Activated CD4-positive, alpha-beta T cell treated with anti-CD3 and anti-CD28 coated beads for 36 hours (primary cell): ENCODE measurements at regions not wholly inside any gene's neighbourhood (a gene's known extent, or its start where the extent isn't known, plus 50 kb on each side); places are given as distances from the start of the nearest gene placed in this dataset.
A peak's percentile ranks its signal among the peaks of the same experiment; 100 is the strongest.

ENCODE experiments used
- ATAC-seq: fragments of 200-7000 bp; cut with Tn5 transposase; one replicate; pipeline ENCODE4 v1.10.0; 2021; ENCODE audit warnings: mild to moderate bottlenecking, moderate library complexity
- CTCF ChIA-PET: fragments of 350-600 bp; sonication (Branson Sonifier 250); formaldehyde crosslinking; loops from one replicate; lab custom pipeline; 2021; ENCODE audit warnings: antibody characterized with exemption; lab: Charles Lee
- POLR2A ChIA-PET: fragments of 350-600 bp; sonication (Branson Sonifier 250); formaldehyde crosslinking; loops from one replicate; lab custom pipeline; 2021; ENCODE audit warnings: antibody characterized with exemption, inconsistent platforms; lab: Charles Lee
- DNase-seq: peaks from one replicate; pipeline ENCODE4 v3.0.0-alpha.2; 2020
- H3K27ac Mint-ChIP-seq: one replicate; pipeline ENCODE4 v1.8.0; 2021; ENCODE audit warnings: mixed read lengths
- H3K27me3 Mint-ChIP-seq: one replicate; pipeline ENCODE4 v1.8.0; 2021; ENCODE audit warnings: mixed read lengths
- H3K36me3 Mint-ChIP-seq: one replicate; pipeline ENCODE4 v1.8.0; 2021; ENCODE audit warnings: low read depth, mixed read lengths
- H3K4me1 Mint-ChIP-seq: one replicate; pipeline ENCODE4 v1.8.0; 2021; ENCODE audit warnings: mixed read lengths
- H3K4me3 Mint-ChIP-seq: one replicate; pipeline ENCODE4 v1.8.0; 2021; ENCODE audit warnings: mild to moderate bottlenecking, moderate library complexity, mixed read lengths
- H3K9me3 Mint-ChIP-seq: one replicate; pipeline ENCODE4 v1.8.0; 2021; ENCODE audit warnings: low read depth, mixed read lengths
- intact Hi-C, 2 experiments: fragments of 100-400 bp; cut with DNase I in 1 of 2; cut with micrococcal nuclease in 1 of 2; formaldehyde crosslinking; loops; one replicate each; pipeline versions ENCODE4 v1.14.2 to v1.15.1; 2022 to 2024; cut with DNase I, micrococcal nuclease

- CTCF ChIA-PET: interaction anchor here (1.1 to 1.3 kb wide), 2 partner anchors 67 to 115 kb away, joined by 3 to 4 read pairs; no protein-coding TSS in a partner anchor
- no peak for ATAC-seq
- no peak overlapping the region for H3K27ac Mint-ChIP-seq
Observed at GRCh38 chr14:76940021-76940760, 88.3 kb downstream of the IRF2BPL start.

GRCh38 chr14:76939015-76939742 is 89.3 kb downstream of the IRF2BPL start:
- no peaks in the 10 kb centered on the region for H3K9me3 Mint-ChIP-seq
- no peak overlapping the region for H3K27ac Mint-ChIP-seq
- H3K4me1 Mint-ChIP-seq: peaks cover 20% of the 10 kb centered on the region
- H3K4me3 Mint-ChIP-seq: no peak overlapping the region
- H3K27me3 Mint-ChIP-seq: no peaks in the 10 kb centered on the region
- ATAC-seq (no peak), DNase-seq (no peak)
- intact Hi-C loops: no loop called here
- CTCF ChIA-PET: interaction anchor here (0.6 to 1.1 kb wide), 2 partner anchors 85 to 116 kb away, joined by 3 read pairs; no protein-coding TSS in a partner anchor
- POLR2A ChIA-PET: no interaction called here
- no peaks in the 10 kb centered on the region for H3K36me3 Mint-ChIP-seq

More at GRCh38 chr14:76940021-76940760, 88.3 kb downstream of the IRF2BPL start:
- DNase-seq: no peak
- intact Hi-C loops: no loop called here
- Mint-ChIP-seq H3K4me3 (no peak overlapping the region), H3K9me3 (no peaks in the 10 kb centered on the region), H3K4me1 (peaks cover 18% of the 10 kb centered on the region), H3K27me3 (no peaks in the 10 kb centered on the region), H3K36me3 (no peaks in the 10 kb centered on the region)
- POLR2A ChIA-PET: interaction anchor here (0.5 to 0.6 kb wide), 2 partner anchors 10 to 143 kb away, joined by 3 to 5 read pairs; no protein-coding TSS in a partner anchor

DNA sequence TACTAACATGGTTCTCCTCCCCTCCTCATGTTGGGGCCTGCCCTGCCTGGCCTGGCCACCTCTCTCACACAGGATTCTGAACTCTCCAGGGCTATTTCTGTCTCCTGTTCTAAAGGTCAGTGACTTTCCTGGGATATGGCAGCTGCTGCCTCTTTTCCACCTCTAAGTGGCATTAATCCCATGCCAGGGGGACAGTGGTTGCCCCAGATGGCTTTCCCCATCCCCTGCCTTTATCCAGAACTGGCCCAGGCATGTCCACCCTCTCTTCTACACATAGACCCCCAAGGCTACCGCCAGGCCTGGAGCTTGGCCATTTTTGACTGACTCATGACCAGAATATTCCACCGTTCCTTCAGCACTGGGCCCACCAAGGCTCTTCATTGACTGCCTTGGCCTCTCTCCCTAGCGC is 90.4 kb downstream of the IRF2BPL start:
- H3K27ac Mint-ChIP-seq: no peak overlapping the region
- H3K4me1 Mint-ChIP-seq: peaks cover 23% of the 10 kb centered on the region
- ChIA-PET CTCF (interaction anchor here (1.2 kb wide), 1 partner anchor 20 kb away, joined by 3 read pairs; no protein-coding TSS in a partner anchor), POLR2A (no interaction called here)
- intact Hi-C loops: no loop called here
- DNase-seq (no peak), ATAC-seq (no peak)
- H3K36me3 Mint-ChIP-seq: no peaks in the 10 kb centered on the region
- H3K27me3 Mint-ChIP-seq: no peaks in the 10 kb centered on the region
- H3K4me3 Mint-ChIP-seq: no peak overlapping the region
- no peaks in the 10 kb centered on the region for H3K9me3 Mint-ChIP-seq

DNA sequence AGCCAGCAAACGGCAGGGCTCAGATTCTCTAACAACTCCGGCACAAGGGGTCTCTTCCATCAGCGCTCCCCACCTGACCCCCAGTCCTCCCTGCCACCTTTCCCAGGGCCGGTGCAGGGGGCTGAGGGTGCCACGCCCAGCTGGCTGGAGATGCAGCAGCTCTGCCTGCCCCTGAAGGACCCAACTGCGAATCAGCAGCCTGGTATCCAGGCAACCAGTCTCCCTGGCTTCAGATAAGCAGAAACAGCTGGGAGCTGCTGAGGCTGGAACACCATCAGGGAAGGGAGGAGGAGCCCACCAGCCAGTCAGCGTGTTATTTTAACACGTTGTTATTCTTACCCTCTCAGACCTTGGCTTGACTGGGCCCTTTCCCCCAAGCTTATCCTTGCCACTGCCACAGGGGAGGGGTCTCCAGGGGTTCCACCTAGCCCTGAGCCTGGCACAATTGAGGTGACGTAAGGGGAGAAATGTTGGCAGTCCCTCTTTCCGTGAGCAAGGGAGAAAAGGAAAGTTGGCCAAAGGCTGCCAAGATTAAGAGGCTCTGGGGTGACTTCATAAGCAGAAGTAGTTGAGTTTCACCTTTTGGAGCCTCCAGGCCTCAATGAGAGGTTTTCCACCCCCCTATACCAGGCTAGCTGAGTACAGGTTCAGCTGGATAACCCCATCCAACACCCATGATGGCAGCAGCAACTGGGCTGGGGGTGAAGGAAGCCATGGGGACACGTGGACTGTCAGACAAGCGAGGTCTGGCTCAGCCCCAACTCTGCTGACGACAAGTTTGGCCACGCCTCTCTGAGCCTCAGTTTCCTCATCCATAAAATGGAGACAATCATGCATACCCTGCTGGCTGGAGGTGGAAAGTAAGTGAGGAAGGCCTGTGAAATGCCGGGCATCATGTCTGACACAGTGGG is 91.1 kb downstream of the IRF2BPL start:
- POLR2A ChIA-PET: no interaction called here
- peaks cover 20% of the 10 kb centered on the region for H3K4me1 Mint-ChIP-seq
- no peaks in the 10 kb centered on the region for H3K36me3 Mint-ChIP-seq
- H3K27me3 Mint-ChIP-seq: no peaks in the 10 kb centered on the region
- DNase-seq (no peak), ATAC-seq (no peak)
- no peaks in the 10 kb centered on the region for H3K9me3 Mint-ChIP-seq
- intact Hi-C loops: no loop called here
- no peak overlapping the region for H3K27ac Mint-ChIP-seq
- CTCF ChIA-PET: interaction anchor here (1.1 to 1.2 kb wide), 2 partner anchors 19 to 131 kb away, joined by 3 to 5 read pairs; no protein-coding TSS in a partner anchor
- H3K4me3 Mint-ChIP-seq: no peak overlapping the region

- intact Hi-C loops: no loop called here
- ChIA-PET POLR2A (no interaction called here), CTCF (interaction anchor here (0.9 to 1.8 kb wide), 3 partner anchors 19 to 132 kb away, joined by 3 to 5 read pairs (median 4); no protein-coding TSS in a partner anchor)
- ATAC-seq: no peak
- Mint-ChIP-seq H3K4me3 (no peak overlapping the region), H3K4me1 (peaks cover 24% of the 10 kb centered on the region), H3K27me3 (no peaks in the 10 kb centered on the region), H3K9me3 (no peaks in the 10 kb centered on the region), H3K27ac (no peak overlapping the region), H3K36me3 (no peaks in the 10 kb centered on the region)
- DNase-seq: no peak
Observed at GRCh38 chr14:76936483-76936882, 92.0 kb downstream of the IRF2BPL start.

DNA sequence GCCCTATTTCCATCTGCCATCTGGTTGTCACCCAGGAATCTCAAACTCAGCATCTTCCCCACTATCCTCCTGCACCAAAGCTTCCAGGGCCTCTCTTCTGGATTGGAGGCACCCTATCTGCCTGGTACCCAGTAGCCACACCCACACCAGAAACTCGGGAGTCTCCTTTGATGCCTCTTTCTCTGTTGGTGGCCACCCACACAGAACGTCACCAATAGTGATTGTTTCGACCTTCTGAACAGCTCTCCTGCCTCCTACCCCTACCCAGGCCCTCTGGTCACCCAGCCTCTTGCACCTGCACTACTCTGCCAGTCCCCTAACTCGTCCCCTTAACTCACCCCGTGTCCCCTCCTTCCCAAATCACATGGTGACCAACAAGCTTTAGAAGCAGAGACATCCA is 95.0 kb downstream of the IRF2BPL start:
- Mint-ChIP-seq H3K9me3 (no peaks in the 10 kb centered on the region), H3K27me3 (no peaks in the 10 kb centered on the region), H3K4me1 (peaks cover 49% of the 10 kb centered on the region), H3K4me3 (no peak overlapping the region), H3K27ac (no peak overlapping the region), H3K36me3 (no peaks in the 10 kb centered on the region)
- POLR2A ChIA-PET: no interaction called here
- no peak for ATAC-seq
- CTCF ChIA-PET: interaction anchor here (0.9 to 1.8 kb wide), 5 partner anchors 9 to 137 kb away, joined by 3 to 4 read pairs (median 4); no protein-coding TSS in a partner anchor
- intact Hi-C loops: no loop called here
- DNase-seq: peak; percentile 23

- no peaks in the 10 kb centered on the region for H3K9me3 Mint-ChIP-seq
- intact Hi-C loops: no loop called here
- CTCF ChIA-PET: interaction anchor here (0.7 to 1.2 kb wide), 3 partner anchors 11 to 137 kb away, joined by 3 to 4 read pairs (median 4); no protein-coding TSS in a partner anchor
- H3K36me3 Mint-ChIP-seq: no peaks in the 10 kb centered on the region
- H3K4me3 Mint-ChIP-seq: no peak overlapping the region
- peaks cover 65% of the 10 kb centered on the region for H3K4me1 Mint-ChIP-seq
- no peaks in the 10 kb centered on the region for H3K27me3 Mint-ChIP-seq
- POLR2A ChIA-PET: interaction anchor here (1.6 kb wide), 1 partner anchor 11 kb away, joined by 3 read pairs; no protein-coding TSS in a partner anchor
- DNase-seq: no peak
- ATAC-seq: no peak
- peak overlapping the region; percentile 56 for H3K27ac Mint-ChIP-seq
Observed at GRCh38 chr14:76931631-76932402, 96.7 kb downstream of the IRF2BPL start.

- ATAC-seq (no peak), DNase-seq (no peak)
- peaks cover 77% of the 10 kb centered on the region for H3K4me1 Mint-ChIP-seq
- H3K36me3 Mint-ChIP-seq: no peaks in the 10 kb centered on the region
- H3K27me3 Mint-ChIP-seq: no peaks in the 10 kb centered on the region
- POLR2A ChIA-PET: interaction anchor here (1.0 to 1.6 kb wide), 5 partner anchors 9 to 93 kb away, joined by 4 to 6 read pairs (median 5); no protein-coding TSS in a partner anchor
- no peak overlapping the region for H3K4me3 Mint-ChIP-seq
- H3K9me3 Mint-ChIP-seq: no peaks in the 10 kb centered on the region
- peak overlapping the region; percentile 80 for H3K27ac Mint-ChIP-seq
- CTCF ChIA-PET: interaction anchor here (0.7 to 2.5 kb wide), 10 partner anchors 11 to 140 kb away, joined by 3 to 12 read pairs (median 4); no protein-coding TSS in a partner anchor
- intact Hi-C loops: no loop called here
Observed at GRCh38 chr14:76930549-76930948, 98.0 kb downstream of the IRF2BPL start.

- ChIA-PET POLR2A (interaction anchor here (0.6 to 1.6 kb wide), 11 partner anchors 9 to 722 kb away, joined by 3 to 6 read pairs (median 4); no protein-coding TSS in a partner anchor), CTCF (interaction anchor here (0.7 to 2.5 kb wide), 15 partner anchors 9 to 140 kb away, joined by 3 to 12 read pairs (median 4); no protein-coding TSS in a partner anchor)
- H3K36me3 Mint-ChIP-seq: no peaks in the 10 kb centered on the region
- H3K27me3 Mint-ChIP-seq: no peaks in the 10 kb centered on the region
- peaks cover 83% of the 10 kb centered on the region for H3K4me1 Mint-ChIP-seq
- peak overlapping the region; percentile 49 for H3K4me3 Mint-ChIP-seq
- peak overlapping the region; percentile 80 for H3K27ac Mint-ChIP-seq
- H3K9me3 Mint-ChIP-seq: no peaks in the 10 kb centered on the region
- peak; percentile 79 for DNase-seq
- intact Hi-C loops: no loop called here
- peak; percentile 91 for ATAC-seq
Observed at GRCh38 chr14:76929927-76930326, 98.6 kb downstream of the IRF2BPL start.
